Smooth muscle cell (in vitro differentiated cells): ENCODE measurements at regions not wholly inside any gene's neighbourhood (a gene's known extent, or its start where the extent isn't known, plus 50 kb on each side); places are given as distances from the start of the nearest gene placed in this dataset.

Experiments
- DNase-seq: peaks from one replicate; lab custom pipeline; 2025; ENCODE audit not compliant: unreplicated experiment; lab: John Stamatoyannopoulos, UW
- H2AFZ ChIP-seq: fragments of 200-600 bp; sonication (generic); 2 replicates; pipeline ENCODE4 v1.6.0; 2016; ENCODE audit warnings: antibody characterized with exemption, low read depth, mild to moderate bottlenecking
- H3F3A ChIP-seq: fragments of 200-600 bp; sonication (generic); 2 replicates; pipeline ENCODE4 v1.6.0; 2017; ENCODE audit warnings: antibody characterized with exemption, low read depth
- H3K27ac ChIP-seq: fragments of 200-600 bp; sonication (generic); 2 replicates; pipeline ENCODE4 v1.5.1; 2016; ENCODE audit warnings: low read depth, mild to moderate bottlenecking
- H3K27me3 ChIP-seq: fragments of 200-600 bp; sonication (generic); 2 replicates; pipeline ENCODE4 v1.6.1; 2016; ENCODE audit warnings: low read depth, mild to moderate bottlenecking
- H3K36me3 ChIP-seq: fragments of 200-600 bp; sonication (generic); 2 replicates; pipeline ENCODE4 v1.5.1; 2016; ENCODE audit warnings: low read depth
- H3K4me1 ChIP-seq: fragments of 200-600 bp; sonication (generic); 2 replicates; pipeline ENCODE4 v1.5.1; 2016; ENCODE audit warnings: low read depth
- H3K4me2 ChIP-seq: fragments of 200-600 bp; sonication (generic); 2 replicates; pipeline ENCODE4 v1.6.0; 2016; ENCODE audit warnings: mild to moderate bottlenecking
- H3K4me3 ChIP-seq: fragments of 200-600 bp; sonication (generic); 2 replicates; pipeline ENCODE4 v1.5.1; 2016; ENCODE audit warnings: mild to moderate bottlenecking
- H3K79me2 ChIP-seq: fragments of 200-600 bp; sonication (generic); 2 replicates; pipeline ENCODE4 v1.6.0; 2016; ENCODE audit warnings: low read depth, mild to moderate bottlenecking
- H3K9ac ChIP-seq: fragments of 200-600 bp; sonication (generic); 2 replicates; pipeline ENCODE4 v1.6.0; 2016; ENCODE audit warnings: low read depth
- H3K9me3 ChIP-seq: fragments of 200-600 bp; sonication (generic); replicated peaks from 2 replicates; pipeline ENCODE4 v1.5.1; 2016; ENCODE audit warnings: low read depth
- H4K20me1 ChIP-seq: fragments of 200-600 bp; sonication (generic); 2 replicates; pipeline ENCODE4 v1.6.0; 2016; ENCODE audit warnings: low read depth
- CTCF ChIP-seq: fragments of 200-600 bp; sonication (generic); IDR thresholded peaks from 2 replicates; pipeline ENCODE4 v1.5.1; 2017; ENCODE audit warnings: borderline replicate concordance, mild to moderate bottlenecking, antibody characterized with exemption; ENCODE audit not compliant: insufficient read depth, poor library complexity, severe bottlenecking
- WGBS: methylation state at CpG from one replicate; pipeline ENCODE4 v1.1.7; 2016; ENCODE audit warnings: low lambda C conversion rate; 5-methylcytosine and 5-hydroxymethylcytosine counted together

DNA sequence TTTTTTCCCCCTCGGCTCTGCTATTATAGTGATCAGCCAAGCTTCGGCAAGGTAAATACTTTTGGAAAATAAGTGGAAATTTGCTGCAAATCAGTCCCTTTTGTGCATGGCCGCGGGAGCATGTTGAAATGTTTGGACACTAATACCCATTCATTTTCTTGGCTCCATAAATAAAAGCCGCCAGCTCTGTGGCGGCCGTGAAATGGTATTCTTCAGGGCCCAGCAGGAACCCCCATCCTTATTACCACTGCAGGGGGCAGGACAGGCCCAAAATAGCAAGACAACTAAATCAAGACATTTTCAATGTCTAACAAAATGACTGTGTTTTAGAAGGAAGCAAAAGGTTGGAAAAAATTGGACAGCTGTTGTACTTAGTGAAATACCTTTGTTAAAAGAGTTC lies 362.3 kb downstream of the NR2F2 start:
- Histone ChIP-seq H3K36me3 (no peaks in the 10 kb centered on the region), H4K20me1 (no peaks in the 10 kb centered on the region), H3K4me3 (no peak overlapping the region), H3K27ac (no peak overlapping the region), H3K4me1 (peaks cover 29% of the 10 kb centered on the region), H3K9ac (no peak overlapping the region), H2AFZ (no peak overlapping the region), H3K9me3 (no peaks in the 10 kb centered on the region), H3F3A (peaks cover 17% of the 10 kb centered on the region), H3K4me2 (no peak overlapping the region), H3K79me2 (no peaks in the 10 kb centered on the region), H3K27me3 (peaks cover 16% of the 10 kb centered on the region)
- TF ChIP-seq CTCF: no peak
- no peak for DNase-seq
- WGBS: 88% methylated on average over 7 of the region's 7 CpGs

DNA sequence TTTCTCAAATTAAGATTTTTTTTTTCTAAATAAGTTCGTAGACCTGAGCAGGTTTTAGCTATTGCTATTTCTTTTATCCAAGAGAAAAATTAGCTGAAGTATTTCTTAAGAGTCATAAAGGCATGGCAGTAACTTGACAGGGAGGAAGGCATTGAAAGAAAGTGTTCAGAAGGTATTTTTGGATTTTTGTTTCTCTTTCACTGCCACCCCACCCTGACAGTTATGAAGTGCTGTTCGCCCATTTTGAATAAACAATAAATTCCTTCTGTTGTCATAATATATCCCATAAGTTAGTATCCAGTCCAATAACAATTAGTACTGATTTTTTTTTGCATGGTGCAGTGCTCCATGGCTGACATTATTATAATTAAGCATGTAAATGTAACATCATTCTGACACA lies 363.0 kb downstream of the NR2F2 start:
- WGBS: 87% methylated on average over 2 of the region's 2 CpGs
- H3K4me1 ChIP-seq: peaks cover 29% of the 10 kb centered on the region
- H2AFZ ChIP-seq: no peak overlapping the region
- no peaks in the 10 kb centered on the region for H3K36me3 ChIP-seq
- no peak for TF ChIP-seq CTCF
- H3K9ac ChIP-seq: no peak overlapping the region
- no peaks in the 10 kb centered on the region for H4K20me1 ChIP-seq
- H3K4me3 ChIP-seq: no peak overlapping the region
- no peaks in the 10 kb centered on the region for H3K9me3 ChIP-seq
- no peak for DNase-seq
- H3K27ac ChIP-seq: peak overlapping the region; percentile 18
- peak overlapping the region; percentile 55 for H3K4me2 ChIP-seq
- H3F3A ChIP-seq: peaks cover 17% of the 10 kb centered on the region
- H3K27me3 ChIP-seq: peaks cover 12% of the 10 kb centered on the region
- H3K79me2 ChIP-seq: no peaks in the 10 kb centered on the region

GRCh38 chr15:96693990-96694517 lies 363.6 kb downstream of the NR2F2 start:
- Histone ChIP-seq H3K4me2 (peak overlapping the region; percentile 55), H3K27me3 (peaks cover 10% of the 10 kb centered on the region), H3K79me2 (no peaks in the 10 kb centered on the region), H3K9me3 (no peaks in the 10 kb centered on the region), H2AFZ (no peak overlapping the region), H3K9ac (no peak overlapping the region), H3K36me3 (no peaks in the 10 kb centered on the region), H4K20me1 (no peaks in the 10 kb centered on the region), H3F3A (peaks cover 17% of the 10 kb centered on the region), H3K4me3 (no peak overlapping the region), H3K27ac (peak overlapping the region; percentile 18), H3K4me1 (peaks cover 29% of the 10 kb centered on the region)
- no peak for DNase-seq
- no peak for TF ChIP-seq CTCF
- 1% methylated on average over 4 of the region's 4 CpGs for WGBS

GRCh38 chr15:96695426-96695825 lies 364.9 kb downstream of the NR2F2 start:
- no peak for TF ChIP-seq CTCF
- H3K79me2 ChIP-seq: no peaks in the 10 kb centered on the region
- no peak for DNase-seq
- H3K9ac ChIP-seq: no peak overlapping the region
- H3F3A ChIP-seq: peaks cover 17% of the 10 kb centered on the region
- H3K36me3 ChIP-seq: no peaks in the 10 kb centered on the region
- H3K4me2 ChIP-seq: no peak overlapping the region
- peaks cover 18% of the 10 kb centered on the region for H3K27me3 ChIP-seq
- H4K20me1 ChIP-seq: no peaks in the 10 kb centered on the region
- no peak overlapping the region for H3K4me3 ChIP-seq
- peaks cover 42% of the 10 kb centered on the region for H3K4me1 ChIP-seq
- no peak overlapping the region for H3K27ac ChIP-seq
- no peaks in the 10 kb centered on the region for H3K9me3 ChIP-seq
- H2AFZ ChIP-seq: no peak overlapping the region
